ENCODE measurements at regions not wholly inside any gene's neighbourhood (a gene's known extent, or its start where the extent isn't known, plus 50 kb on each side); places are given as distances from the start of the nearest gene placed in this dataset.

DNA sequence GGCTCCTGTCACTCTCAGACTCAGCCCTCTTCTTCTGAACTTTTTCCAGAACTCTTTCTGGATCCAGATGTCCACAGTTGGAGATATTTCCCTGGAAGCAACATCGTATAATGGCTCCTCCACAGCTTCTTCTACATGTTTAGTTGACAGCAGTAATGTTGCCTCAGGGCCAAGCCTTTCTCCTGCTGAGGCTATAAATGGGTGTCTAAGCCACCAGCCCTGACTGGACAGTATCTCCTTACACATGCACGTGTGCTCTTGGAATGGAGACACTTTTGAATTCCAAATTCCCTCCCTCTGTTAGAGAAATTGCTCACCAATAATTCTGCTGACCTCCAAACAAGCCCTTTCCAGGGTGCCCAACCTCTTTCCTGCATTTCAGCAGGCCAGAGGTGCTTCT is 156.2 kb upstream of the PIK3C3 start:
- 77% methylated on average over 2 of the region's 2 CpGs for WGBS
- Histone ChIP-seq H3K9ac (ENCODE audit: low read depth in 1 of 2, low read length in 2 of 2) (no peak overlapping the region), H3K36me3 (ENCODE audit: control insufficient read depth in 4 of 4, insufficient read depth in 3 of 4, low read depth in 1 of 4, low read length in 3 of 4) (no peaks in the 10 kb centered on the region), H3K4me1 (ENCODE audit: control insufficient read depth in 4 of 4, insufficient read depth in 4 of 4, low read length in 3 of 4) (no peaks in the 10 kb centered on the region), H3K4me3 (ENCODE audit: low read depth in 1 of 3, low read length in 3 of 3) (no peak overlapping the region), H3K27me3 (ENCODE audit: control insufficient read depth in 4 of 4, insufficient read depth in 4 of 4, low read length in 3 of 4) (peaks cover 0 to 2% (median 0%) of the 10 kb centered on the region in 4 donors), H3K27ac (ENCODE audit: low read depth in 1 of 2, low read length in 2 of 2) (no peak overlapping the region), H3K9me3 (ENCODE audit: control insufficient read depth in 4 of 4, low read length in 3 of 4) (no peaks in the 10 kb centered on the region)
- TF ChIP-seq JUND (IDR thresholded peaks at IDR 0.05) (no peak), YY1 (IDR thresholded peaks at IDR 0.05) (no peak), EGR1 (IDR thresholded peaks at IDR 0.05; ENCODE audit: low read depth in 2 of 2) (no peak), RXRA (IDR thresholded peaks at IDR 0.05) (no peak), HNF4G (IDR thresholded peaks at IDR 0.05) (no peak)
- TF ChIP-seq, protein P1, sequence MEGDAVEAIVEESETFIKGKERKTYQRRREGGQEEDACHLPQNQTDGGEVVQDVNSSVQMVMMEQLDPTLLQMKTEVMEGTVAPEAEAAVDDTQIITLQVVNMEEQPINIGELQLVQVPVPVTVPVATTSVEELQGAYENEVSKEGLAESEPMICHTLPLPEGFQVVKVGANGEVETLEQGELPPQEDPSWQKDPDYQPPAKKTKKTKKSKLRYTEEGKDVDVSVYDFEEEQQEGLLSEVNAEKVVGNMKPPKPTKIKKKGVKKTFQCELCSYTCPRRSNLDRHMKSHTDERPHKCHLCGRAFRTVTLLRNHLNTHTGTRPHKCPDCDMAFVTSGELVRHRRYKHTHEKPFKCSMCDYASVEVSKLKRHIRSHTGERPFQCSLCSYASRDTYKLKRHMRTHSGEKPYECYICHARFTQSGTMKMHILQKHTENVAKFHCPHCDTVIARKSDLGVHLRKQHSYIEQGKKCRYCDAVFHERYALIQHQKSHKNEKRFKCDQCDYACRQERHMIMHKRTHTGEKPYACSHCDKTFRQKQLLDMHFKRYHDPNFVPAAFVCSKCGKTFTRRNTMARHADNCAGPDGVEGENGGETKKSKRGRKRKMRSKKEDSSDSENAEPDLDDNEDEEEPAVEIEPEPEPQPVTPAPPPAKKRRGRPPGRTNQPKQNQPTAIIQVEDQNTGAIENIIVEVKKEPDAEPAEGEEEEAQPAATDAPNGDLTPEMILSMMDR (IDR thresholded peaks at IDR 0.05; ENCODE audit: low read depth, low read length, missing input control) = no peak
- TF ChIP-seq, protein P2, sequence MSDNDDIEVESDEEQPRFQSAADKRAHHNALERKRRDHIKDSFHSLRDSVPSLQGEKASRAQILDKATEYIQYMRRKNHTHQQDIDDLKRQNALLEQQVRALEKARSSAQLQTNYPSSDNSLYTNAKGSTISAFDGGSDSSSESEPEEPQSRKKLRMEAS (IDR thresholded peaks at IDR 0.05) = no peak
- no peak for DNase-seq (ENCODE audit: low spot score)

DNA sequence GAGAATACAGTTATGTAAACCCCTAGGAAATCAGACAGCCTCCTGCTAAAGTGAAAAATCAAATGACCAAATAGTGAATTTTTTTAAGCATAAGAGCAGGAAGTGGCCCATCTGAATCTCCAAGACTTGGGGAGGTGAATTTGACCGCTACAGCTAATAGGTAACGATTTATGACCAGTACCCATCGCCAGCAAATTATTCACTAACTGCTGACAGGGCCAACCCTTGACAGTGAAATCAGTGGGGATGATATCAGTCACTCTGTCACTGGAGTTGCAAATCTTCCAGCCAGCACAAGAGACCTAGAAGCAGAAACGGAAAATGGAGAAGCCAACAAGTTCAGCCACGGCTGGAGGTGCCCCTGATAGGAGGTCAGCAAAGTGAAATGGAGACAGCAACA is 164.3 kb upstream of the PIK3C3 start:
- no peak for DNase-seq (ENCODE audit: low spot score)
- peaks cover 0 to 2% (median 0%) of the 10 kb centered on the region in 4 donors for H3K27me3 ChIP-seq (ENCODE audit: control insufficient read depth in 4 of 4, insufficient read depth in 4 of 4, low read length in 3 of 4)
- WGBS = 82% methylated on average over 5 of the region's 5 CpGs
- no peaks in the 10 kb centered on the region for H3K4me1 ChIP-seq (ENCODE audit: control insufficient read depth in 4 of 4, insufficient read depth in 4 of 4, low read length in 3 of 4)
- TF ChIP-seq, protein P3, sequence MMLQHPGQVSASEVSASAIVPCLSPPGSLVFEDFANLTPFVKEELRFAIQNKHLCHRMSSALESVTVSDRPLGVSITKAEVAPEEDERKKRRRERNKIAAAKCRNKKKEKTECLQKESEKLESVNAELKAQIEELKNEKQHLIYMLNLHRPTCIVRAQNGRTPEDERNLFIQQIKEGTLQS (IDR thresholded peaks at IDR 0.05) = no peak
- TF ChIP-seq, protein P4, sequence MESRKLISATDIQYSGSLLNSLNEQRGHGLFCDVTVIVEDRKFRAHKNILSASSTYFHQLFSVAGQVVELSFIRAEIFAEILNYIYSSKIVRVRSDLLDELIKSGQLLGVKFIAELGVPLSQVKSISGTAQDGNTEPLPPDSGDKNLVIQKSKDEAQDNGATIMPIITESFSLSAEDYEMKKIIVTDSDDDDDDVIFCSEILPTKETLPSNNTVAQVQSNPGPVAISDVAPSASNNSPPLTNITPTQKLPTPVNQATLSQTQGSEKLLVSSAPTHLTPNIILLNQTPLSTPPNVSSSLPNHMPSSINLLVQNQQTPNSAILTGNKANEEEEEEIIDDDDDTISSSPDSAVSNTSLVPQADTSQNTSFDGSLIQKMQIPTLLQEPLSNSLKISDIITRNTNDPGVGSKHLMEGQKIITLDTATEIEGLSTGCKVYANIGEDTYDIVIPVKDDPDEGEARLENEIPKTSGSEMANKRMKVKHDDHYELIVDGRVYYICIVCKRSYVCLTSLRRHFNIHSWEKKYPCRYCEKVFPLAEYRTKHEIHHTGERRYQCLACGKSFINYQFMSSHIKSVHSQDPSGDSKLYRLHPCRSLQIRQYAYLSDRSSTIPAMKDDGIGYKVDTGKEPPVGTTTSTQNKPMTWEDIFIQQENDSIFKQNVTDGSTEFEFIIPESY (IDR thresholded peaks at IDR 0.05) = no peak
- TF ChIP-seq RAD21 (IDR thresholded peaks at IDR 0.05) (no peak), EGR1 (IDR thresholded peaks at IDR 0.05; ENCODE audit: low read depth in 2 of 2) (no peak), FOXA1 (IDR thresholded peaks at IDR 0.05) (no peak), RXRA (IDR thresholded peaks at IDR 0.05) (no peak), NR2F2 (IDR thresholded peaks at IDR 0.05) (no peak), HNF4A (conservative IDR thresholded peaks at IDR 0.05) (no peak), YY1 (IDR thresholded peaks at IDR 0.05) (no peak), JUND (IDR thresholded peaks at IDR 0.05) (no peak), SP1 (IDR thresholded peaks at IDR 0.05) (no peak), HNF4G (IDR thresholded peaks at IDR 0.05) (no peak), GABPA (IDR thresholded peaks at IDR 0.05 in 1 of 2, conservative IDR thresholded peaks at IDR 0.05 in 1 of 2) (no peak), FOXA2 (IDR thresholded peaks at IDR 0.05) (no peak), TAF1 (conservative IDR thresholded peaks at IDR 0.05) (no peak)
- TF ChIP-seq, protein P1 (IDR thresholded peaks at IDR 0.05; ENCODE audit: low read depth, low read length, missing input control) = no peak
- TF ChIP-seq, protein P2 (IDR thresholded peaks at IDR 0.05) = no peak
- TF ChIP-seq, protein P5, sequence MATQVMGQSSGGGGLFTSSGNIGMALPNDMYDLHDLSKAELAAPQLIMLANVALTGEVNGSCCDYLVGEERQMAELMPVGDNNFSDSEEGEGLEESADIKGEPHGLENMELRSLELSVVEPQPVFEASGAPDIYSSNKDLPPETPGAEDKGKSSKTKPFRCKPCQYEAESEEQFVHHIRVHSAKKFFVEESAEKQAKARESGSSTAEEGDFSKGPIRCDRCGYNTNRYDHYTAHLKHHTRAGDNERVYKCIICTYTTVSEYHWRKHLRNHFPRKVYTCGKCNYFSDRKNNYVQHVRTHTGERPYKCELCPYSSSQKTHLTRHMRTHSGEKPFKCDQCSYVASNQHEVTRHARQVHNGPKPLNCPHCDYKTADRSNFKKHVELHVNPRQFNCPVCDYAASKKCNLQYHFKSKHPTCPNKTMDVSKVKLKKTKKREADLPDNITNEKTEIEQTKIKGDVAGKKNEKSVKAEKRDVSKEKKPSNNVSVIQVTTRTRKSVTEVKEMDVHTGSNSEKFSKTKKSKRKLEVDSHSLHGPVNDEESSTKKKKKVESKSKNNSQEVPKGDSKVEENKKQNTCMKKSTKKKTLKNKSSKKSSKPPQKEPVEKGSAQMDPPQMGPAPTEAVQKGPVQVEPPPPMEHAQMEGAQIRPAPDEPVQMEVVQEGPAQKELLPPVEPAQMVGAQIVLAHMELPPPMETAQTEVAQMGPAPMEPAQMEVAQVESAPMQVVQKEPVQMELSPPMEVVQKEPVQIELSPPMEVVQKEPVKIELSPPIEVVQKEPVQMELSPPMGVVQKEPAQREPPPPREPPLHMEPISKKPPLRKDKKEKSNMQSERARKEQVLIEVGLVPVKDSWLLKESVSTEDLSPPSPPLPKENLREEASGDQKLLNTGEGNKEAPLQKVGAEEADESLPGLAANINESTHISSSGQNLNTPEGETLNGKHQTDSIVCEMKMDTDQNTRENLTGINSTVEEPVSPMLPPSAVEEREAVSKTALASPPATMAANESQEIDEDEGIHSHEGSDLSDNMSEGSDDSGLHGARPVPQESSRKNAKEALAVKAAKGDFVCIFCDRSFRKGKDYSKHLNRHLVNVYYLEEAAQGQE (IDR thresholded peaks at IDR 0.05) = no peak
- no peaks in the 10 kb centered on the region for H3K9me3 ChIP-seq (ENCODE audit: control insufficient read depth in 4 of 4, low read length in 3 of 4)
- H3K27ac ChIP-seq (ENCODE audit: low read depth in 1 of 2, low read length in 2 of 2) = no peak overlapping the region
- H3K9ac ChIP-seq (ENCODE audit: low read depth in 1 of 2, low read length in 2 of 2) = no peak overlapping the region
- H3K36me3 ChIP-seq (ENCODE audit: control insufficient read depth in 4 of 4, insufficient read depth in 3 of 4, low read depth in 1 of 4, low read length in 3 of 4) = no peaks in the 10 kb centered on the region
- no peak overlapping the region for H3K4me3 ChIP-seq (ENCODE audit: low read depth in 1 of 3, low read length in 3 of 3)

All from liver (tissue), 8 donors.